ENCODE measurements at regions not wholly inside any gene's neighbourhood (a gene's known extent, or its start where the extent isn't known, plus 50 kb on each side); places are given as distances from the start of the nearest gene placed in this dataset.

GRCh38 chr10:44015702-44016500 lies 367.2 kb upstream of the ZNF32 start:
- no peak overlapping the region for H3K4me3 ChIP-seq (ENCODE audit: low read depth in 2 of 2, low read length in 1 of 2)
- H3K27me3 ChIP-seq (ENCODE audit: insufficient read depth), result no peaks in the 10 kb centered on the region
- DNase-seq, result no peak
- H3F3A ChIP-seq (replicated peaks; ENCODE audit: insufficient read depth), result no peaks in the 10 kb centered on the region
- H2AFZ ChIP-seq (ENCODE audit: low read depth), result no peak overlapping the region
- H3K9ac ChIP-seq, result no peak overlapping the region
- POLR2A ChIA-PET, result no interaction called here
- H3K4me2 ChIP-seq, result no peak overlapping the region
- H3K9me3 ChIP-seq, result no peaks in the 10 kb centered on the region
- TF ChIP-seq USF1 (IDR thresholded peaks at IDR 0.05; ENCODE audit: borderline replicate concordance, low read depth) (no peak), NRF1 (IDR thresholded peaks at IDR 0.05; ENCODE audit: low read depth, low read length) (no peak), NFIC (IDR thresholded peaks at IDR 0.05; ENCODE audit: borderline replicate concordance) (no peak), IRF3 (IDR thresholded peaks at IDR 0.05; ENCODE audit: low read depth, low read length) (no peak), REST (IDR thresholded peaks at IDR 0.05; ENCODE audit: low read depth, low read length) (no peak), RFX5 (IDR thresholded peaks at IDR 0.05; ENCODE audit: low read length) (no peak), RAD21 (IDR thresholded peaks at IDR 0.05; ENCODE audit: low read length) (no peak), FOSL2 (IDR thresholded peaks at IDR 0.05; ENCODE audit: borderline replicate concordance, low read depth) (no peak), EP300 (IDR thresholded peaks at IDR 0.05; ENCODE audit: borderline replicate concordance in 1 of 2, low read depth in 1 of 2, low read length in 1 of 2) (no peak), POLR2AphosphoS5 (IDR thresholded peaks at IDR 0.05; ENCODE audit: low read depth, low read length) (no peak), SMC3 (IDR thresholded peaks at IDR 0.05; ENCODE audit: low read depth, low read length) (no peak)
- TF ChIP-seq, protein P1, sequence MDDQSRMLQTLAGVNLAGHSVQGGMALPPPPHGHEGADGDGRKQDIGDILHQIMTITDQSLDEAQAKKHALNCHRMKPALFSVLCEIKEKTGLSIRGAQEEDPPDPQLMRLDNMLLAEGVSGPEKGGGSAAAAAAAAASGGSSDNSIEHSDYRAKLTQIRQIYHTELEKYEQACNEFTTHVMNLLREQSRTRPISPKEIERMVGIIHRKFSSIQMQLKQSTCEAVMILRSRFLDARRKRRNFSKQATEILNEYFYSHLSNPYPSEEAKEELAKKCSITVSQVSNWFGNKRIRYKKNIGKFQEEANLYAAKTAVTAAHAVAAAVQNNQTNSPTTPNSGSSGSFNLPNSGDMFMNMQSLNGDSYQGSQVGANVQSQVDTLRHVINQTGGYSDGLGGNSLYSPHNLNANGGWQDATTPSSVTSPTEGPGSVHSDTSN (IDR thresholded peaks at IDR 0.05), result no peak
- TF ChIP-seq, protein P2, sequence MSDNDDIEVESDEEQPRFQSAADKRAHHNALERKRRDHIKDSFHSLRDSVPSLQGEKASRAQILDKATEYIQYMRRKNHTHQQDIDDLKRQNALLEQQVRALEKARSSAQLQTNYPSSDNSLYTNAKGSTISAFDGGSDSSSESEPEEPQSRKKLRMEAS (IDR thresholded peaks at IDR 0.05; ENCODE audit: low read depth), result no peak
- no peaks in the 10 kb centered on the region for H3K79me2 ChIP-seq (ENCODE audit: insufficient read depth)
- H3K27ac ChIP-seq (ENCODE audit: low read depth in 2 of 2, low read length in 1 of 2), result no peak overlapping the region
- 51% methylated on average over 5 of the region's 7 CpGs for WGBS (ENCODE audit: low lambda C conversion rate)
- H3K36me3 ChIP-seq (replicated peaks in 1 of 2; ENCODE audit: control insufficient read depth in 1 of 2, insufficient read depth in 2 of 2, low read length in 1 of 2), result no peaks in the 10 kb centered on the region
- peaks cover 0 to 20% of the 10 kb centered on the region in 2 experiments; a peak in 2 of 4 replicates for H3K4me1 ChIP-seq (ENCODE audit: control insufficient read depth in 1 of 2, insufficient read depth in 2 of 2, low read depth in 1 of 2, low read length in 1 of 2)
- H3K9me2 ChIP-seq, result no peaks in the 10 kb centered on the region
- CTCF ChIA-PET, result no interaction called here
- no peaks in the 10 kb centered on the region for H4K20me1 ChIP-seq (ENCODE audit: insufficient read depth)
